ENCODE measurements at regions not wholly inside any gene's neighbourhood (a gene's known extent, or its start where the extent isn't known, plus 50 kb on each side); places are given as distances from the start of the nearest gene placed in this dataset.

- no peak for DNase-seq (ENCODE audit: low spot score)
These were observed 178.3 kb downstream of the SNX19 start for GRCh38 chr11:130737866-130738431.

- DNase-seq (ENCODE audit: low spot score): no peak
These were observed 177.7 kb downstream of the SNX19 start for GRCh38 chr11:130738611-130739010.

GRCh38 chr11:130740819-130741218 lies 175.5 kb downstream of the SNX19 start:
- DNase-seq (ENCODE audit: low spot score): no peak

GRCh38 chr11:130744794-130745193 lies 171.5 kb downstream of the SNX19 start:
- no peak for DNase-seq (ENCODE audit: low spot score)

- DNase-seq (ENCODE audit: low spot score): no peak
These were observed 167.1 kb downstream of the SNX19 start for GRCh38 chr11:130749216-130749615.

GRCh38 chr11:130760515-130761125 lies 155.7 kb downstream of the SNX19 start:
- no peak for DNase-seq (ENCODE audit: low spot score)

GRCh38 chr11:130761560-130762220 lies 154.6 kb downstream of the SNX19 start:
- DNase-seq (ENCODE audit: low spot score): no peak

- DNase-seq (ENCODE audit: low spot score): no peak
These were observed 153.6 kb downstream of the SNX19 start for GRCh38 chr11:130762638-130763037.

GRCh38 chr11:130763087-130763980 lies 152.9 kb downstream of the SNX19 start:
- DNase-seq (ENCODE audit: low spot score): no peak

GRCh38 chr11:130765406-130765805 lies 150.9 kb downstream of the SNX19 start:
- DNase-seq (ENCODE audit: low spot score): no peak

- DNase-seq (ENCODE audit: low spot score): no peak
These were observed 150.2 kb downstream of the SNX19 start for GRCh38 chr11:130765951-130766649.

- DNase-seq (ENCODE audit: low spot score): no peak
These were observed 149.4 kb downstream of the SNX19 start for GRCh38 chr11:130766650-130767565.

- no peak for DNase-seq (ENCODE audit: low spot score)
These were observed 146.3 kb downstream of the SNX19 start for GRCh38 chr11:130769782-130770535.

- DNase-seq (ENCODE audit: low spot score): no peak
These were observed 144.6 kb downstream of the SNX19 start for GRCh38 chr11:130771708-130772107.

GRCh38 chr11:130772266-130773227 lies 143.7 kb downstream of the SNX19 start:
- no peak for DNase-seq (ENCODE audit: low spot score)

- no peak for DNase-seq (ENCODE audit: low spot score)
These were observed 142.9 kb downstream of the SNX19 start for GRCh38 chr11:130773244-130773820.

- no peak for DNase-seq (ENCODE audit: low spot score)
These were observed 141.6 kb downstream of the SNX19 start for GRCh38 chr11:130774703-130775102.

- DNase-seq (ENCODE audit: low spot score): no peak
These were observed 140.8 kb downstream of the SNX19 start for GRCh38 chr11:130775306-130776060.
